HPDE6-E6E7 (cell line): ENCODE measurements at regions not wholly inside any gene's neighbourhood (a gene's known extent, or its start where the extent isn't known, plus 50 kb on each side); places are given as distances from the start of the nearest gene placed in this dataset.

ENCODE experiments used
- DNase-seq: peaks from one replicate; pipeline ENCODE4 v3.0.0; 2011; ENCODE audit warnings: missing footprints; ENCODE audit errors: extremely low spot score

DNA sequence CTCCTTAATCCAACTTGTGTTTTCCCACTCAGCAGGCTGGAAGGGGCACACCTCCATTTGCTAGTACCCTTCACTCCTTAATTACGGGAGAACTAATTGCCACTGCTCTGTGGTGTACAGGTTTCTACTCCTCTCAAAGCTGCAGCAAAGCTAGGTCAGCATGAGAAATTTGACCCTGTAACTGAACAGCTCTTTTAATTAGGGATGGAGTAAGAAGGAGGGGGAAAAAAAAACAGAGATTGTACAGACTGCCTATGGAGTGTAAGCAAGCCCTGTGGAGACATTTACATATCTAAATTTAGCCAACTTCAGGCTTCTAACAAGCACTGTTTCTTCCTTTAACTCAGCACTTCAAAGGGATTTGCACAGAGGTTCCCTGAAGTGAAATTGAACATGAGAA is 629.7 kb upstream of the SETBP1 start:
- DNase-seq, result no peak

DNA sequence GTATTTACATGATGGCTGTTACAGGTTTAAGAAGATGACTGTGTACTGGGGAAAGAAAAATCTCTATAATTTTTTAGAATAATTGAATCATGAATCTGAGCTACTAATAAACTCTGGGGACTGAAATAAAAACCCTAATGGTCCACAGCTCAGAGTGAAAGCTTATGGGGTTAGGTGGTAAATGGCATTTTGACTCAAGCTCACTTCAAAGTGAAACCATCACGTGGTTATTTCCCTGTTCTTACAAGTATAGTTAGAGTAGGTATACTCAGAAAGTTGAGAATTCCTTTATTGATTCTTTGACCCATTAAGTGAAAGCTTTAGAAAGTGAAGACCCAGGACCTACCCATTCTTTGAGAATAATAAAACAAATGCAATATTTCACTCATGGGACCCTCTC is 626.2 kb upstream of the SETBP1 start:
- DNase-seq, result no peak

DNA sequence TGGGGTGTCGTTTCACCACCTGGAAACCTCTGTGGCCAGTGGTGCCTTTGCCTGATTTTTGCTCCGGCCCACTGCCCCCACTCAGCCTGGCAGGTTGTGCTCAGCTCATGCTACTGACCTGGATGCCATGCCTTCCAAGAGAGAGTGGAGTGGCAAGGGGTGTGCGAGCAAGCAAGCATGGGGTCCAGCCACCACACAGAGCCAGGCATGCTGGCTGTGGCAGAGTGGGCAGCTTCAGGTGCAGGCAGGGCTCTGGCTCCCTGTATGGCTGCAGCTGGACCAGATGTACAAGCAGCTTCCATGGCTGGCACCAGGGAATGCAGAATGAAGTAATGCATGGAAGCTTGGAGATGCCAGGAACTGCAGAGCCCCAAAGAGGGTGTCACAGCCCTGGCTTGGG is 620.5 kb upstream of the SETBP1 start:
- DNase-seq, result no peak

DNA sequence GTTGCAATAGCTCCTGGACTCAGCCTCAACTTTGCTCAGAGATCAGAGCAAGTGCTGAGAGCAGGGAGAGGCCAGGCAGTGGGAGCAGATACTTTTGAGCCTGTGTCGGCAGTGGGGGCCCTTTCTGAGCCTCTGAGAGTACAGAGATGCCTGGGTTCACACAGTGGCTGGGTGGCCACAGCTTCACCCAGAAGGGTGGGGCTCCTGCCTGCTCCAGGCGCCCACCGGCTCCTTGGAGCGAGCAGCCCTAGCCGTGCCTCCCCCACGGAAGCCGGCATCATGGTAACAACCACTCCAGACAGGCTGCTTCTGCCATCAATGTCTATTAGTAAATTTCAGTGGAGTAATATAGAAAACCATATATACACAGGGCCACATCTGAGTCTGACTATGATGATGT is 619.2 kb upstream of the SETBP1 start:
- DNase-seq, result no peak

DNA sequence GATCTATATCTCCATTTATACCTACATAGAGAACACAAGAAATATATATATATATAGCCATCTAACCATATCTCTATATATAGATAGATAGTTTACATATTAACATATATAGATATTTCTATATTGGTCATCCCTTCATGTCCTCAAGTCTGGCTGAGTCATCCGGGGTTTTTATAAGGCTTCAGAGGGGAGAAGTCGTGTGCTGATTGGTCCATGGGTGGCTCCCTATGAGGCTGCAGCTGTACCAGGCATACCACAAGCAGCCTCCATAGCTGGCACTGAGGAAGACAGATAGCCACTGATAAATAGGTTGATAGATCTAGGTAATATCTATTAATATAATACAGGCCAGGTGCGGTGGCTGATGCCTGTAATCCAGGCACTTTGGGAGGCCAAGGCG is 618.3 kb upstream of the SETBP1 start:
- no peak for DNase-seq

DNA sequence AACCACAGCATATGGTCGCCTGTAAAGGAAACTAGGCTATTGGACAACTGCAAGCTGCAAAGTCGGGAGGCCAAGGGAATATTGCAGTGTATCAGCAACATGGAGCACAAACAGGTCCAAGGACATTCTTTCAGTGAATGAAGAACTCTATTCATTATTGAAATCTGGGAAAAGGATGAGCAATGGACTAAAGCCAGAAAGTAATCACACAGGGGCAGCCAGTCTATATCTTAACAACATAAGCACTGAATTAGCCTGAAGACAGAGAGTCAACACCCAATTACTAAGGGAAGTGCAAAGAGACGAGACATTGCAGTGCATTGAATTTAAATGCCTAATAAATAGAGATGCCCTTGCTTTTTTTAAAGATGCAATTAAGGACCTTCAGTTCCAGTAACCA is 615.5 kb upstream of the SETBP1 start:
- no peak for DNase-seq

DNA sequence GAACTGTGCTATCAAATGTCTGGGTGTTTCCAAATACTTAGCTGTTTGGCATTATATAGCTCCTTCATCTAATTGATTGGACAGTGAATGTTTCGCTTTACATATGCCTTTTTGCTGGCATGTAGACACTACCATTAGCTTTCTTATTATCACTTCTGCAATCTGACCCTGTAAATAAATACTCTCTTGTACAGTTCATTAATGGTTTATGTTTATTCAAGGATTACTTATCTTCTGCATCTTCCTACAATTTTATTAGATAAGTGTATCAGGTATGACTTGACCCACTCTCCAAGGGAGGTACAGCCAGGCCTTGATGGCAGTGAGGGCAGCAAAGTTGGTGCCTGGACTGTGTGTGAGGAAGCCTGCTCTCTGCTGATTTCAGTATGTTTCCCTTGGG is 614.1 kb upstream of the SETBP1 start:
- DNase-seq, result no peak

DNA sequence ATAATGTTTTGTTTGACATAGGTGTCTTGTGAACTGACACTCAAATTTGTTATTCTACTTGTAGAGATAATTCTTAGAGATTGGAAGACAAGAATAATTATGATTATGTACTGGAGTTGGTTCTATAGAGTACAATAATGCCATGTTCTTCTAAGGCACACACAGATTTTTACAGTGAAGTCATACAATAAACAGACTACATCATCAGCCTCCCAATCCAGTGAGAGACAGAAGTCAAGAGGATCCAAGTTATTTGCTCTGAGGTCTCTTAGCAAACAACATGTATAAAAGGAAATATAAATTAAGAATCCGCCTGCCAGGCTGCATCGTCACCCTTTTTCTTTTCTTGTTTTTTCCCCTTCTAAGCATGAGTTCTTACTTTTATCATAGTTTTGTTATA is 613.5 kb upstream of the SETBP1 start:
- DNase-seq, result no peak

DNA sequence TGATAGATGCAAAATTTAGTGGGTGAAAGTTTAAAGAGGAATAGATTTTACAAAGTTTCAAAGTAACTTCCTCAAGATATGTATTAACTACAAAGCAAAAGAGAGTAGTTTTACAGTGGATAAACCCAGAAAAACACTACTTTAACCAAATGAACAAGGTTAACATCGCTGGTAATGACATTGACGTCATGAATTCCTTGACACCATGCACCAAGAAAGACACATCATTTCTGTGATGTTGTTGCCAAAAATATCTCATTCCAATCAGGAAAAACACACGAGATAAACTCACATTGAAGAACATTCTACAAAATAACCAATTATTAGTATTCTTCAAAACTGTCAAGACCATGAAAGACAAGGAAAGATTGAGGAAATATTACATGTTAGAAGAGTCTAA is 605.6 kb upstream of the SETBP1 start:
- no peak for DNase-seq

DNA sequence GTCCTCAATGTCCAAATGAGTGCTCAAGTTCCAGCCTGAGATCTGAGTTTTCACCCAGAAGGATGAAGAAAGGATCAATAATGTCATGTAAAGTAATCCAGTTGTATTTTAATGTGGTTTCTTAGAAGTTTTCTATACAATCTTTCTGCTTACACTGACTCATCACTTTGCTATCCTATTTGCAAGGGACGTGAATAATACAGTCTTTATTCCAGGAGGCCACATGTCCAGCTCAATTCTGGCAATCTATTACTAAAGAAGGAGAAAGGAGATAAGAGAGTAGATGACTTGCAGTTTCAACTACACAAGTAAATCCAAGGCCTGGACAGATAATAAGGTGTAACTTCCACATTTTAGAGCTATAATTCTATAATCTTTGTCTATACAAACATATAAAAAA is 601.1 kb upstream of the SETBP1 start:
- DNase-seq, result peak; percentile 4

DNA sequence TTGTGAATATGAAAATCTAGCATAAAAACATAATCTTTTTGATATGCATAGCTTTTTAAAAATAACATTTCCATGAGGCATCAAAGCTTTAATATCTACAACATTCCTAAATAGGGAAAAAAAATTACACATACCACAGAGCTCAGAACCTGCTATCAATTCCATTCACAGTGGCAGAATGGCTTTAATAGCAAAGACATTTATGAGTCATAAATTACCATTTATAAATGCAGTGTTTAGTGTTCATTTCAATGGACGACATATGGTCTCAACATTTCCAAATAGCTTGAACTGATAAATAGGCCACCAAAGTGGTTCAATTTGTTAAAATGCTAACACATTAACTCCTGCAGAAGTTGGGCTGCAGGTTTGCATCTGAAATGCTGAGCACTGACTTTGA is 600.6 kb upstream of the SETBP1 start:
- DNase-seq, result no peak

DNA sequence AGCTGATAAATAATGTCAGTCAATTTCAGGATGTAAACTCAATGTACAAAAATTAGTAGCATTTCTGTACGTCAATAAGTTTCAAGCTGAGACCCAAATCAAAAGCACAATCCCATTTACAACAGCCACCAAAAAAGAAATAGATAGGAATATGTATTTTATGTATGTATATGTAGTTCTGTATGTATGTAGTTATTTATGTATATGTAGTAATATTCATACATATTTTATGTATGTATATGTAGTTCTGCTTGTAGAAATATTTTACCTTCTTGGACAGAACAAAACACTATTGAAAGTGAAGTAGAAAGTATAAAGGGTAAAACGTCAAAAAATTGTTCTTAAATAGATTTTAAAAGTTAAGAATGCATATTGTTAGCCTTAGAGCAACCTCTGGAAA is 591.0 kb upstream of the SETBP1 start:
- no peak for DNase-seq

DNA sequence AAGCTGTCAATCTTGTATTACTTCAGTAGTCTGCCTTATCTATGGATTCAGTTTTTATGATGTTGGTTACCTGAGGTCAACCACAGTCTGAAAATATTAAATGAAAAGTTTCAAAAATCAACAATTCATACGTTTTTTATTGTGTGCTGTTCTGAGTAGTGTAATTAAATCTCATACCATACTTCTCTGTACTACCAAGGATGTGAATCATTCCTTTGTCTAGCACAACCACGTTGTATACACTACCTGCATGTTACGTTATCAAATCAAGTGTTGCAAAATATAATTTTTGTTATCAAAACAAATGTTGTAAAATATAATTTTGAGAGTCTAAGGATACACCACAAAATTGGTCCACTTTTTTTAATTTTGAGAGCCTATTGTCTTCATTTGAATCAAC is 590.2 kb upstream of the SETBP1 start:
- DNase-seq, result no peak

DNA sequence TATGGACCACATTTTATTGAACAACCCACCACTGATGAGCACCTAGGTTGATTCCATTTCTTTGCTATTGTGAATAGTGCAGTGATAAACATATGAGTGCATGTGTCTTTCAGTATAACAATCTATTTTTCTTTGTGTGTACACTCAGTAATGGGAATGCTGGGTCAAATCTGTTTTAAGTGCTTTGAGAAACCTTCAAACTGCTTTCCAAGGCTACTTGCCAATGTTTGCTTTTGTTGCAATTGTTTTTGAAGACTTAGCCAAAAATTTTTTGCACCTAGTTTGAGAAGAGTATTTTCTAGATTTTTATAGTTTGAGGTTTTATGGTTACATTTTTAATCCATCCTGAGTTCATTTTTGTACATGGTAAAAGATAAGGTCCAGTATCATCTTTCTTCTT is 587.4 kb upstream of the SETBP1 start:
- DNase-seq, result no peak

DNA sequence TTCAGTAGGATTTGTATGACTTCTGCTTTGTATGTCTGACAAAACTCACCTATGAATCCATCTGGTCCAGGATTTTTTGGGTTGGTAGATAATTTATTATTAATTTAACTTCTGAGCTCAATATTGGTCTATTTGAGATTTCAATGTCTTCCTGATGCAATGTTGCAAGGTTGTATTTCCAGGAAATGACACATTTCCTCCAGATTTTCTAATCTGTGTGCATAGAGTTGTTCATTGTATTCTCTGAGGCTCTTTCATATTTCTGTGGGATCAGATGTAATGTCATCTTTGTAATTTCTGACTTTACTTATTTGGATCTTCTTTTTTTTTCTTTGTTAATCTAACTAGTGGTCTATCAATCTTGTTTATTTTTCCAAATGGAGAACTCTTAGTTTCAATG is 584.7 kb upstream of the SETBP1 start:
- DNase-seq, result no peak

DNA sequence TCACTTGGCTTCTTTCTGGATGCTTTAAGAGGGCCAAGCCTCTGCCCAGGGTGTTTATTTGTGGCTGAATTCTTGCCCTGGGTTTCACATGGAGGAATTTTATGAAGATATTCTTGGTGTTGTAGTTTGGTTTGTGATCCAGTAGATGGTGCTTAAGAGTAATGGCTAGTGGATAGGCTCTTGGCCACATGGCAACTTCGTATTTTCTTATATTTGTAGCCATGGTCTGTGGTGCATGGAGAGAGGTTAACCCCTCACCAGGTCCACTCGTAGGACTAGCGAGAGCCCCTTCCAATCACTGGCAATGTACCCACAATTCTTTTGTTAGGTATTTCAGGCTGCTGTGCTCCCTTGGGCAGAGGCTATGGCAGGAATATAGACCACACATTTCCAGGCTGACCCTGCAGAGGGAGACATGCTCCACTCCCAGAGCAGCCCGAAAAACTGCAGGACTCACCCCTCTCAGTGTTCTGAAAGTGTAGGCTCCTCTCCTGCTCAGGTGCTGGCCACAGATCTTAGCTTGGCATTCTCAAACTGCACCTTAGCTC is 582.1 kb upstream of the SETBP1 start:
- peak; percentile 8 for DNase-seq

DNA sequence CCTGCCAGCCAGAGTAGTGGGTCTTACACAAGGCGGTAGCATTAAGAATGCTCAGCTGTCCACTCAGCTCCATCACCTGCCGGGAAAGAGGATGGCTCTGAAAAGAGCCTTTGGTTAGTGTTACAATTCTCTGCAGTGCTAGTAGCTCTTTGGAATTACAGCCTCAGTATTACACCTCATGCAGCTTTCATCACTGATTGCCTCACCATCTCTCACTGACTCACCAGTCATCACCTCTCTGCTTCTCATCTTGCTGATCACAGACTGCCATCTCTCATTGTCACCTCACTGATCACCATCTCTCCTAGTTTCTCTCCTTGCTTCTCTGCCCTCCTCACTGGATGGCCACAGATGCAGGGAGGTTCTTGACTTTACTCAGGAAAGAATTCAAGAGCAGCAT is 573.5 kb upstream of the SETBP1 start:
- no peak for DNase-seq

DNA sequence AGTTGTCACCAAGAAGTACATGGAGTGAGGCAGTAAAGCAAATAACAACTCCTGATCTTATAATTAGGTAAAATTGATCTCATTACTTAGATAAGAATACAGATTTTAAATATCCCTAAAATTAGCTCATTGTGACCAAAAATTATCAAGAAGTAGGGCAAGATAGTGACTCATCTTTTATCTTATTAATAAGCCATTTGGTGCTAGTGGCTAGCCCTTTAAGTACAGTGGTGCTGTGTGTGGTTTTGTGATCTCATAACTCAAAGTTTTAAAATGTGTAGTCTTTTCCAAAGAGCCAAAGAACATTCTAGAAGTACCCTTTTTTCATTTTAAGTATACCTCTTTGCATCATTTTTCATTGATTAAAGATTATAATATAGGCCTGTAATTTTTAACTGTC is 569.4 kb upstream of the SETBP1 start:
- DNase-seq, result no peak

DNA sequence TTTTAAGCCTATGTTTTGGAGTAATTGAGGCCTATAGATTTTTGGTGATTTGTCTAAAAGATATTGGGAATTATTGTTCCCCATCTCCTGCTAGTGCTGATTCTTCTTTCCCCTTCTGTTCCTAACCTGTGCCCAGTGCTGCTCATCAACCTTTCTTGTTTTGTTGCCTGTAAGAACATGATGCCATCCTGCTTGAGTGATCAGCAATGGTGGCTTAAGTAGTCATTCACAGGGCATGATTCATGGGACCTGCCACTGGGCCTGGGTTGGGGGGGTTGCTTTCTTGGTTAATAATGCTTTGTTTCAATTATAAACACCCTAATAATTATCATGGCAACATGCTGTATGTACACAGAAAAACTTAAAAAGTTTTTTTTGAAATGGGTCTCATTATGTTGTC is 562.9 kb upstream of the SETBP1 start:
- DNase-seq, result no peak

DNA sequence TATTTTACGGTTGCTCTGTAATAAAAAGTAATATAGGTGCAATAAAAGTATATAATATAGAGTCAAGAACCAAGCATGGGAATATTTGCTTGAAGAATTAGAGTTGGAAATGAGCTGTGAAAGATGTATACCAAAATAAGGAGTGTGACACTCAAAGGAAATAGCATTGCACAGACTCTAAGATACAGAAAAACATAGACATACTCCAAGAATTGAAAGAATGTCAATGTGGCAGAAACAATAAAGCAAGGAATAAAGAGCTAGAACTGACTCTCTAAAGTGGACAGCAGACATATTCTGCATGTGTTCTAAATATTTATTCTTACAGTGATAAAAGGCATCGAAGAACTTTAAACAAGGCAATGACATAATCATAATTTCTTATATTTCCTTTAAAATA is 561.1 kb upstream of the SETBP1 start:
- no peak for DNase-seq

DNA sequence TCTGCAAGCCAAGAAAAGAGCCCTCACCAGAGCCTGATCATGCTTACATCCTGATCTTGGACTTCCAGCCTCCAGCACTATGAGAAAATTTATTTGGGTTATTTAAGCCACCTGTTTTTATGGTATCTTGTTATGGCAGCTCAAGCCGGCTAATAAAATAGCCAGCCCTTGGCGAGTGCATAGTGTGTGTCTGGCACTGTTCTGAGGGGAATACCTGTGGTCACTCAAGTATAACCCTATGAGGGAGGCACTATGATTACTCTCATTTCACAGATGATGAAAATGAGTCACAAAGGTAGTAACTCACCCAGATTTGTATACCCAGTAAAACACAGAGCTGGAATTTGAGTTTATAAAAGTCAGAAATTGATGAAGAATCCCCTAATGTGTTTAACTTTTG is 556.9 kb upstream of the SETBP1 start:
- DNase-seq, result no peak

DNA sequence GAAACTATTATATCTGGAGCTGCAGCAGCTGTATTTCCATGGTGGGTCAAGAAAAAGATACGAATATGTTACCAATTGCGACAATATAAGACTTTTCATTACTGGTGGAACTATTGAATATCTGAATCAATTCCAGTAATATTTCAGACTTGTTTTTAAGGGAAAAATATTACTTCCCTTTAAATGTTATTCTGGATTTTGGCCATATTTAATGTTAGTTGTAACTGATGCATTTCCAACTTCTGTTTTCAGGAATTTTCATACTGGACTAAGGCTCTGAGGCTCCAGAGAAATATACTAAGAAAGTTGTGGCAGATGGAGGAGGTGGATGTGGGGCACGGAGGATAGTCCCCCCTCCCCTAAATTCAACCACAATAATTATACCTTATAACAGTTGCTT is 555.2 kb upstream of the SETBP1 start:
- DNase-seq, result no peak

DNA sequence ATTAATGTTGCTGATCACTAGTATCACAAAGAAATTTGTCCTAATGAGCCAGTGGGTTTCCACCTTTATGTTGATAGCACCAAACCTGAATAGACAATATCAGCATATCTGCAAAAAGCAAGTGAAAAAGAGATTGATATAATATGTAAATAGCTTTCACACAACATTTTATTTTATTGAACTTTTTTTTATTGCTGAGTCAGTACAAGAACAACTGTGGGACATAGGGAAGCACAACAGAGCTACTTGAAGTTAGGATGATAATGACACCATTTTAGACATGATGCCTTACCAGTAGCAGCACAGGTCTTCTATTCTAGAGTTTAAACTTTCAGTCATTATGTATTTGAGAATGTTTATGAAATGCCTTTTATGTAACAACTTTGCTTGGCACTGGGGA is 554.1 kb upstream of the SETBP1 start:
- no peak for DNase-seq

DNA sequence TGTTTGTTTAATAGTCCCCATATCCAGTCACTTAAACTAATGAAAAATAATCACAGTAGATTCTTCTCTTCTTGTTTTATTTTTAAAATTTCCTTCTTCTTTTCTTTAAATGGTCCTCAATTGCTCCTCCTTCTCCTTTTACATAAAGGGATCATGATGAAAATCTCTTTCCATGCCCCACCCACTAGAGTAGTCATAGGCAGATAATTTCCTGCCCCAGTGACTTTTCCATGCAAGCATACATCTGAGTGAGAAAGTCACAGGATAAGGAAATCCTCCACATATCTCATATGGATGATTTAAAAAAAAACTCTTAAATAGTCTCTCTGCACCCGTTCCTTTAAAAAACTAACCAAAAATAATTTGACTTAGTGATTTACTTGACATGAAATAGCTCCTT is 552.3 kb upstream of the SETBP1 start:
- DNase-seq, result no peak

DNA sequence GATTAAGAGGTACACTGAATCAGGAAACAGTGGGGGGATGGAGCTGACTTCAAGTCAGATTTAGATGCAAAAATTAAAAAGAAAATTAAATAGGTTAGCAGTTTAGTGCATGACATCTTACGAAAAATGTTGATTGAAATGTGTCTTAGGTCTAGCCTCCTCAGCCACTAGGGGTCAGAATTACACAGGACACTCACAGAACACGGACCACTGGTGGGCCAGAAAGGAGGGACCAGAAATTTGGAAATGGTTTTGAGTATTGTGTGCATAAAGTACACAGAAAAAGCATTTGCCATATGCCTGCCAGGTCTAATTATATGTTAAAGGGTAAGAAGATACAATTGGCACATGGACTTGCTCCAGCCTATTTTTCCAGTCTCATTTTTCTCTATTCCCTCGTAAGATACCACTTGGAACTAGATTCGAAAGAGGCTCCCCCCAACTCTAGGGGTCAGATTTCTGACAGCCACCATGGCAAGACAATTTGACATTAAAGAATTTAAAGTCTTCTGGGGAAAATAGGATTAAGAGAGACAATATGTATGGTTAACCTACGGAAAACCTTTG is 550.2 kb upstream of the SETBP1 start:
- DNase-seq, result peak; percentile 13
